ENCODE measurements at regions not wholly inside any gene's neighbourhood (a gene's known extent, or its start where the extent isn't known, plus 50 kb on each side); places are given as distances from the start of the nearest gene placed in this dataset.

DNA sequence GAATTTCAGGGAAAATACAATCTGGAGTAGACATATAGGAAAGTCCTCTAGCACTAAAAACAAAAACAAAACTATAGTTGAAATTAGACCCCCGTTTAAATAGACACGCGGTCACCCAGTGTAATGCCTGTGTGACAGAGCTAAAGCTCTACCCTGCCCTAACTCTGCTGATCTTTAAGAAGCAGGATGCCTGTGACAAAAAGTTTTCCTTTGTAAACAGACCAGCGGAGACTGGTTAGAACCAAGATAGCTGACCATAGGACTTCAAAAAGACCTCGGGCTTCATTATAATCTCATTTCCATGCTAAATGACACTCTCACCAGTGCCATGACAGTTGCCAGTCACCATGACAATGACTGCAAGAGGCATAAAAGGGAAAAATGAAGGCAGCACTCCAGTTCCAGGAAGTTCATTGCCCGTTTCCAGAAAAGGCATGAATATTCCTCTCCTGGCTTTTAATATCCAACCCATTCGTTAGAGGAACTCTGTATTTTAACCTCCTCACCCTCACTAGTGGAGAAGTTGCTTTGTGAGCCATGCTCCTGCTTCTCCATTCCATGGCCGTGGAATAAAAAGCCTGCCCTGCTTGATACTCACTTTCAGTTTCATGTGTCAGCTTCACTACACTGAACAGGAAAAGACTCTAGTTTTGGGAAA, 157.2 kb upstream of the COPS8 start:
- TF ChIP-seq POLR2A (IDR thresholded peaks at IDR 0.05; ENCODE audit: low read depth, low read length), result no peak
- no peak for TF ChIP-seq POLR2AphosphoS5 (IDR thresholded peaks at IDR 0.05; ENCODE audit: low read depth, low read length)
